Endothelial cell (in vitro differentiated cells): ENCODE measurements at regions not wholly inside any gene's neighbourhood (a gene's known extent, or its start where the extent isn't known, plus 50 kb on each side); places are given as distances from the start of the nearest gene placed in this dataset.

ENCODE experiments used
- DNase-seq: peaks from one replicate; pipeline ENCODE4 v3.0.0; 2021; ENCODE audit warnings: low spot score
- H3K27ac Mint-ChIP-seq: one replicate; pipeline ENCODE4 v1.8.0; 2021; ENCODE audit warnings: mixed read lengths, inconsistent platforms; ENCODE audit not compliant: unreplicated experiment
- H3K27me3 Mint-ChIP-seq: one replicate; pipeline ENCODE4 v1.8.0; 2021; ENCODE audit warnings: mild to moderate bottlenecking, moderate library complexity, mixed read lengths, inconsistent platforms; ENCODE audit not compliant: unreplicated experiment
- H3K36me3 Mint-ChIP-seq: one replicate; pipeline ENCODE4 v1.8.0; 2021; ENCODE audit warnings: mild to moderate bottlenecking, low read depth, mixed read lengths, inconsistent platforms; ENCODE audit not compliant: unreplicated experiment
- H3K4me1 Mint-ChIP-seq: one replicate; pipeline ENCODE4 v1.8.0; 2021; ENCODE audit warnings: mild to moderate bottlenecking, mixed read lengths, inconsistent platforms; ENCODE audit not compliant: unreplicated experiment
- H3K4me3 Mint-ChIP-seq: one replicate; pipeline ENCODE4 v1.8.0; 2021; ENCODE audit warnings: mild to moderate bottlenecking, mixed read lengths, inconsistent platforms; ENCODE audit not compliant: unreplicated experiment
- H3K9me3 Mint-ChIP-seq: one replicate; pipeline ENCODE4 v1.8.0; 2021; ENCODE audit warnings: mixed read lengths, inconsistent platforms; ENCODE audit not compliant: unreplicated experiment
- TF ChIP-seq, protein P1 (sequence below): fragments of 200-600 bp; sonication (generic); IDR thresholded peaks from one replicate; pipeline ENCODE4 v1.5.0; 2021; ENCODE audit warnings: antibody characterized with exemption; ENCODE audit not compliant: unreplicated experiment

DNA sequence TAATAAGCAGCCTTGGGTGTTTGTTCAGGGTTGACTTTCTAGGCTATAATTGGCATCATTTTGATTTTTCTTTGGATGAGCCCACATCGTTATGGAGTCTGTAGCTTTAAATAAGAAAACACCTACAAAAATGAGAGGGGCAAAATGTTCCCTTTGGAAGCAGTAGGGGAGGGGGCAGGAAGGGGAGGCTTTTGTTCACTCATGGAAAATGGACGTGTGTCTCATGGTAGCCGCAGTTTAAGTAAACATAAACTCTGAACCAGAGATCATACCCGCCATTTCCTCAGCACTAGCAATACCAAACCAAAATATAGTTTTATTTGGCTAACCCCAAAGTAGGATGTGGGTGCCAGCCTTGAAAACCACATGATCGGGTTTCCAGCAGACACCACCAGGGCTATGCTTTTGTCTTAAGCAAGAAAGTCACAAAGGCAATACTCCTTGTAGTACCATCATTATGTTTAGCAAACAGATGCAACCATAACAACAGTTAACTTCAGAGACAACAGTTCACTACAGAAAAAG lies 572.5 kb upstream of the JAG1 start:
- H3K4me3 Mint-ChIP-seq: no peak overlapping the region
- no peak overlapping the region for H3K27ac Mint-ChIP-seq
- DNase-seq: no peak
- no peaks in the 10 kb centered on the region for H3K9me3 Mint-ChIP-seq
- no peaks in the 10 kb centered on the region for H3K36me3 Mint-ChIP-seq
- peaks cover 16% of the 10 kb centered on the region for H3K4me1 Mint-ChIP-seq
- TF ChIP-seq, protein P1, sequence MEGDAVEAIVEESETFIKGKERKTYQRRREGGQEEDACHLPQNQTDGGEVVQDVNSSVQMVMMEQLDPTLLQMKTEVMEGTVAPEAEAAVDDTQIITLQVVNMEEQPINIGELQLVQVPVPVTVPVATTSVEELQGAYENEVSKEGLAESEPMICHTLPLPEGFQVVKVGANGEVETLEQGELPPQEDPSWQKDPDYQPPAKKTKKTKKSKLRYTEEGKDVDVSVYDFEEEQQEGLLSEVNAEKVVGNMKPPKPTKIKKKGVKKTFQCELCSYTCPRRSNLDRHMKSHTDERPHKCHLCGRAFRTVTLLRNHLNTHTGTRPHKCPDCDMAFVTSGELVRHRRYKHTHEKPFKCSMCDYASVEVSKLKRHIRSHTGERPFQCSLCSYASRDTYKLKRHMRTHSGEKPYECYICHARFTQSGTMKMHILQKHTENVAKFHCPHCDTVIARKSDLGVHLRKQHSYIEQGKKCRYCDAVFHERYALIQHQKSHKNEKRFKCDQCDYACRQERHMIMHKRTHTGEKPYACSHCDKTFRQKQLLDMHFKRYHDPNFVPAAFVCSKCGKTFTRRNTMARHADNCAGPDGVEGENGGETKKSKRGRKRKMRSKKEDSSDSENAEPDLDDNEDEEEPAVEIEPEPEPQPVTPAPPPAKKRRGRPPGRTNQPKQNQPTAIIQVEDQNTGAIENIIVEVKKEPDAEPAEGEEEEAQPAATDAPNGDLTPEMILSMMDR: no peak
- H3K27me3 Mint-ChIP-seq: peaks cover 1% of the 10 kb centered on the region

DNA sequence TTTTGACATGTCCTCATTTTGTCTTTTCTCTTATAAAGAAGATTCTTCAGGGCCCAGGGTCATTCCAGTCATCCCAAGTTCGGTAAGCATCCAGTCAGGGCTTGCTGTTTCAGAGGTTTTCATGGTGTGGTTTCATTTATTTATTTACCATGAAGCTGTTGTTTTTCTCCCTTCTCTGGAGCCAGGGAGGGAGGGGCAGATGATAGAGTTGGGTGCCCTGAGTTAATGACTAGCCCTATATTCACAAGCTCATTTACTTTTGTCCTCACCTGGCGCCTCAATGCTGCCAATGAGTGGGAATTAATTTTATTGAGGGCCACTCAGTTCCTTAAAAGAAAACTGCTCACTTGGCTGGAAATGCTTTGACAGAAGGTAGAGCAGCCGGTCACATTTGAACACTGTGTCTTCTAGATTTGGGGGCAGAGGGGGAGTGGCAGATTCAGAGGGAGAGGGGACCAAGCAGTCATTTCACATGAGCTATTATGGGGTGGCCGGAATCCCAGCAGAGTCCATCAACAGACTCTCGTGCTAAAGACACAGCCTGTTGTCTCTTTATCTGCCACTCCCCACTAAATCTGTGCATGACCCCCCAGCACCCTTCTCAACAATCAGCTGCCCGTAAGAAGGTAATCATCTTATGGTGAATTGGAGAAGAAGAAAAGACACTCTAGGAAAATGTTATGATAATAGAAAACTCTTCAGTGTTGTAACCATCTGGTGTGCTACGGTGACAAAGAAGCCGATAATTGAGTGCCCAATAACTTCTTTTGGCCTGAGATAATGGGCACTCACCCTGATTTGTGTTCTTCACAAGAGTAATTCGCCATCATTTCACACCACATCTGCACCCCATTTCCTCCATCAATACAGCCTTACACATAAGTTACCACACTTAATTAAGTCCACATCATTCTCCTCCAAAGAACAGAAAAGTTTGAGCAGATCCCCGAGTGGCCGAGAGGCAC lies 573.5 kb upstream of the JAG1 start:
- Mint-ChIP-seq H3K4me1 (peaks cover 16% of the 10 kb centered on the region), H3K27me3 (peaks cover 1% of the 10 kb centered on the region), H3K9me3 (no peaks in the 10 kb centered on the region), H3K4me3 (no peak overlapping the region), H3K36me3 (no peaks in the 10 kb centered on the region), H3K27ac (no peak overlapping the region)
- no peak for DNase-seq
- TF ChIP-seq, protein P1: no peak

DNA sequence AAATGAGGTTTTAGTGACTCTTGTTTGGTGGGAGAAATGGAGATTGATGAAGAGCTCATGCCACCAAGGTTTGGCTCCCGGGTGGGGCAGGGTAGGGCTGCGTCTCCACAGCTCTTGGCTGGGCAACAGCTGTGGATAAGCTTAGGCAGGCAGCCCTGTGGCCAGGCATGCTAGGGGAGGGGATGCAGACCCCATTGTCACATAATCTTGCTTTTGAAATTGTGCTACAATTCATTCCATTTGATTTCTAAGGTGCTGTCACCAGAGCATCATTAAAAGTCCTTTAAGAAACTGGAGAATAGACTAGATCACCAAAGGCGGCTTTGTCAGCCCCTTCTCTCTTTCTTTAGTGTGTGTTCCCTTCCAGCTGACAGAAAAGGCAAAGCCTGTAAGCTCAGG lies 574.2 kb upstream of the JAG1 start:
- TF ChIP-seq, protein P1: no peak
- Mint-ChIP-seq H3K36me3 (no peaks in the 10 kb centered on the region), H3K27me3 (peaks cover 1% of the 10 kb centered on the region), H3K4me1 (peaks cover 16% of the 10 kb centered on the region), H3K9me3 (no peaks in the 10 kb centered on the region), H3K27ac (no peak overlapping the region), H3K4me3 (no peak overlapping the region)
- DNase-seq: no peak

DNA sequence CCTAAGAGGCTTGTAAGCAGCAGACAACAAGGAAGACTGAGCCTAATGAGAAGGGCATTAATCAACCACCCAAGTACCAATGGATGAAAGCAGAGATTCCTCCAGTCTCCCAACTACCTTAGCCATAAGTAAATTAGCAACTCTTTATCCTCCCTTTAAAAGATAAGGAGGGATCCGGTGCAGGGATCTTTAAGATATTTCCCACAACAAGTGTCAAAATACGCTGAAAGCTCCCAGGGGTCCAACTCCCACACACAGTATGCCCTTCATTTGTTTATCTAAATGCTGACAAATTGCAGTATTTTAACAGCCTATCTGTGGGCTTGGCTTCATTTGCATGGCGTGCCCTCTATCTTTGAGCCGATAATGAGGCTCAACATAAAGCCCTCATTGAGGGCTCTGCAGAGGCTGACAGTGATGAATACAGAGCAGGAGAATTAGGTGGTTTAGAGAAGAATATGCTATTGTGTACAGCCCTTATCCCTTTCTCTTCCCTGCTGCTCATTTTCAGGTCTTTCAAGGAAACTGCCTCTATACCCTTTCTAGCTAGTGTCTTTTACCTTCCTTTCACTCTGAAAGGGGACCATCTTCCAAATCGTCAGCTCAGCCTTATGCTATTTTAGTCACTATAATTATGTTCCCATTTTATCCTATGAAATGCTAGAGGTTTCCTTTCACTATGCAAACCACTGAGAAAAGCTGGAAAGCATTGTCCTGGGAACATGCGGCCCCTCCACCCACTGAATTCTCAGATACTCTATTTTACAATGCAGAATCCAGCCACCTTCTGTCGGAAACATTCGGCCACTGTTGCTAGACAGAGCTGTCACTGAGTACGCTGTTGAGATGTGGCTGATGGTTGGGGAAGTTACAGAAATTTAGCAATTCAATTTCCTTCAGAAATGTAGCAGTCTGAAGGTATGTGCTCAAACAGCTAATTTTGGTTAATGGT lies 575.2 kb upstream of the JAG1 start:
- Mint-ChIP-seq H3K4me3 (no peak overlapping the region), H3K27me3 (peaks cover 1% of the 10 kb centered on the region), H3K4me1 (peaks cover 12% of the 10 kb centered on the region), H3K9me3 (peaks cover 5% of the 10 kb centered on the region), H3K36me3 (no peaks in the 10 kb centered on the region), H3K27ac (no peak overlapping the region)
- no peak for DNase-seq
- TF ChIP-seq, protein P1: no peak
